HepG2 (cell line): ENCODE measurements at regions not wholly inside any gene's neighbourhood (a gene's known extent, or its start where the extent isn't known, plus 50 kb on each side); places are given as distances from the start of the nearest gene placed in this dataset.

Source experiments
- ATAC-seq: fragments of 200-7000 bp; cut with Tn5 transposase; 3 replicates; pipeline ENCODE4 v1.9.1; 2020; ENCODE audit warnings: mild to moderate bottlenecking, moderate library complexity
- BruUV-seq: library from RNA; stranded (reverse); fragments of 400-500 nt; replicated peaks from 2 replicates; lab custom pipeline; 2021; lab: Mats Ljungman, UMichigan
- CTCF ChIA-PET: fragments of 300-600 bp; formaldehyde crosslinking; extraction: SDS; loops from one replicate; lab custom pipeline; 2021; ENCODE audit warnings: low total read pairs, inconsistent platforms, low intra/inter-chr PET ratio; lab: Yijun Ruan, JAX
- POLR2A ChIA-PET: fragments of 350-600 bp; sonication (Branson Sonifier 250); formaldehyde crosslinking; loops from one replicate; lab custom pipeline; 2020; ENCODE audit warnings: antibody characterized with exemption, inconsistent platforms; lab: Yijun Ruan, JAX
- DNase-seq: peaks from one replicate; pipeline ENCODE4 v3.0.0-alpha.2; 2015; ENCODE audit warnings: low spot score
- FAIRE-seq: peaks from 3 replicates; lab custom pipeline; 2011; peaks lifted over from hg19 to GRCh38; lab: Jason Lieb, UNC
- H2AFZ ChIP-seq: one replicate; pipeline ENCODE4 v1.6.1; 2011; ENCODE audit warnings: low read length, inconsistent platforms
- H3K27ac ChIP-seq: fragments of 300-600 bp; 3 replicates; pipeline ENCODE4 v1.8.0; 2011; ENCODE audit warnings: mixed run types, mild to moderate bottlenecking, mixed read lengths, low read length, inconsistent platforms; ENCODE audit not compliant: insufficient read depth; ENCODE audit errors: extremely low read length
- H3K27me3 ChIP-seq, 2 experiments: fragments of 200-600 bp in 1 of 2; 2 replicates in 1 of 2; 3 replicates in 1 of 2; pipeline versions ENCODE4 v1.6.0 to v1.8.0; 2011; ENCODE audit warnings: low read length in 2 of 2, mild to moderate bottlenecking in 2 of 2, moderate library complexity in 2 of 2, inconsistent platforms in 1 of 2; ENCODE audit not compliant: insufficient read depth in 2 of 2, control insufficient read depth in 1 of 2
- H3K36me3 ChIP-seq, 2 experiments: fragments of 200-600 bp in 1 of 2; replicated peaks in 1 of 2; 2 replicates in 1 of 2; 3 replicates in 1 of 2; pipeline versions ENCODE4 v1.5.1 to v1.8.0; 2011; ENCODE audit warnings: low read length in 2 of 2, inconsistent platforms in 1 of 2; ENCODE audit not compliant: insufficient read depth in 2 of 2, control insufficient read depth in 1 of 2
- H3K4me1 ChIP-seq: 2 replicates; pipeline ENCODE4 v1.5.1; 2012; ENCODE audit warnings: low read length, inconsistent platforms; ENCODE audit not compliant: insufficient read depth
- H3K4me2 ChIP-seq: 2 replicates; pipeline ENCODE4 v1.6.0; 2011; ENCODE audit warnings: low read depth, low read length, inconsistent platforms
- H3K4me3 ChIP-seq, 3 experiments: fragments of 200-600 bp in 1 of 3; sonication (generic), shearing (Covaris generic) in 1 of 3; replicated peaks in 1 of 3; 2 replicates each; pipeline ENCODE4 v1.5.1; 2011 to 2016; ENCODE audit warnings: low read length in 3 of 3, inconsistent platforms in 2 of 3, low read depth in 2 of 3, mild to moderate bottlenecking in 2 of 3, control low read depth in 1 of 3, mixed read lengths in 1 of 3; ENCODE audit not compliant: insufficient read depth in 1 of 3
- H3K79me2 ChIP-seq: one replicate; pipeline ENCODE4 v1.6.1; 2011; ENCODE audit warnings: low read length, inconsistent platforms; ENCODE audit not compliant: insufficient read depth
- H3K9ac ChIP-seq: 2 replicates; pipeline ENCODE4 v1.6.0; 2011; ENCODE audit warnings: mild to moderate bottlenecking, low read depth, low read length, inconsistent platforms; ENCODE audit not compliant: insufficient read depth
- H3K9me3 ChIP-seq: 2 replicates; pipeline ENCODE4 v1.5.1; 2012; ENCODE audit warnings: mild to moderate bottlenecking, low read length
- H4K20me1 ChIP-seq: 2 replicates; pipeline ENCODE4 v1.6.0; 2011; ENCODE audit warnings: inconsistent platforms, mild to moderate bottlenecking, low read length, moderate library complexity; ENCODE audit not compliant: insufficient read depth
- SRSF1 ChIP-seq: fragments of 200-400 bp; formaldehyde crosslinking; optimal IDR thresholded peaks from 2 replicates; pipeline ENCODE3; 2017; ENCODE audit warnings: mild to moderate bottlenecking, low read depth, low read length, moderate library complexity
- TRIM24 ChIP-seq: sonication (generic); formaldehyde crosslinking; IDR thresholded peaks from 2 replicates; pipeline ENCODE4 v1.8.0; 2022; ENCODE audit warnings: mild to moderate bottlenecking, missing genetic modification reagents
- ZC3H4 ChIP-seq: sonication (generic); formaldehyde crosslinking; IDR thresholded peaks from 2 replicates; pipeline ENCODE4 v1.4.0; 2020; ENCODE audit warnings: missing genetic modification reagents, borderline replicate concordance
- ZNF136 ChIP-seq: sonication (generic); formaldehyde crosslinking; IDR thresholded peaks from 2 replicates; pipeline ENCODE4 v1.8.1; 2022; ENCODE audit warnings: low read depth, mild to moderate bottlenecking, moderate library complexity, missing genetic modification reagents
- ZNF205 ChIP-seq: IDR thresholded peaks from 2 replicates; pipeline ENCODE4 v1.6.1; 2018; ENCODE audit warnings: missing biosample characterization, missing genetic modification reagents
- ZNF296 ChIP-seq: sonication (generic); formaldehyde crosslinking; conservative IDR thresholded peaks from 2 replicates; pipeline ENCODE4 v1.5.0; 2020; ENCODE audit warnings: mild to moderate bottlenecking, missing genetic modification reagents
- ZNF710 ChIP-seq: sonication (generic); formaldehyde crosslinking; IDR thresholded peaks from 2 replicates; pipeline ENCODE4 v1.5.0; 2020; ENCODE audit warnings: mild to moderate bottlenecking, missing genetic modification reagents, borderline replicate concordance
- WGBS: methylation state at CpG from one replicate; pipeline ENCODE4 v1.1.6; 2017; ENCODE audit warnings: low lambda C conversion rate; 5-methylcytosine and 5-hydroxymethylcytosine counted together
- in situ Hi-C: cut with HindIII; loops from 2 replicates; pipeline ENCODE4 v1.10.0; 2017; ENCODE audit warnings: low pct_unique_long_range_greater_than_20kb; ENCODE audit not compliant: extremely low pct_ligation_motif_present
- intact Hi-C: fragments of 100-400 bp; cut with micrococcal nuclease; formaldehyde crosslinking; loops from one replicate; pipeline ENCODE4 v1.10.0; 2022; ENCODE audit not compliant: unreplicated experiment
- TF ChIP-seq, protein P1 (sequence below): sonication (generic); formaldehyde crosslinking; IDR thresholded peaks from 2 replicates; pipeline ENCODE4 v1.8.0; 2023; ENCODE audit warnings: mild to moderate bottlenecking, missing genetic modification reagents

DNA sequence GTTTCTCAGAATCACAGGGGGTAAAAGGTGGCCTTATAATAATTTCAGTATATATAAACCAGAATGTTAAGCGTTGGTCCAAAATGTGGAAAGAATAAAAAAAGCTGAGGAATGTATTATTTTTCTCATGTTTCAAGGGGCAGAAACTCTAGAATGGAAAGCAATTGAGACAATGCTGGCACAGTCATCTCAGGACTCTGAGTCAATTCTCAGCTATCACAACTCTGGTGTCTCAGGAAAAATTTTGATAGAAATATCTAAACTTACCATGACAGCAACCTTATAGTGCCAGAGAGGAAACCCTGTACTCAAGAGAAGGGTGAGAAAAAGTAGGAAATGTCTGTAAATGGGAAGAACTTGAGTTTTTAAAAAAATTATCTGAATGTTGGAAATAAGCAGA, 1189.4 kb upstream of the NUDT12 start:
- Histone ChIP-seq H3K4me2 (no peak overlapping the region), H3K27ac (no peak overlapping the region), H3K27me3 (no peaks in the 10 kb centered on the region; a peak in 1 of 5 replicates), H3K4me3 (no peak overlapping the region), H2AFZ (no peak overlapping the region), H3K9ac (no peak overlapping the region), H3K9me3 (peaks cover 16% of the 10 kb centered on the region), H4K20me1 (no peaks in the 10 kb centered on the region), H3K4me1 (no peaks in the 10 kb centered on the region), H3K36me3 (no peaks in the 10 kb centered on the region), H3K79me2 (no peaks in the 10 kb centered on the region)
- ATAC-seq = no peak
- in situ Hi-C loops = no loop called here
- POLR2A ChIA-PET = no interaction called here
- CTCF ChIA-PET = no interaction called here
- FAIRE-seq = no peak
- 3% methylated on average over 1 of the region's 1 CpG for WGBS
- no peak for DNase-seq
- intact Hi-C loops = no loop called here
- BruUV-seq = no TSS peak
- TF ChIP-seq ZC3H4 (CRISPR knock-in tag) (no peak), TRIM24 (CRISPR knock-in tag) (no peak), ZNF205 (CRISPR knock-in tag) (no peak), ZNF710 (CRISPR knock-in tag) (no peak), SRSF1 (no peak), ZNF136 (CRISPR knock-in tag) (no peak), ZNF296 (CRISPR knock-in tag) (no peak)
- TF ChIP-seq, protein P1, sequence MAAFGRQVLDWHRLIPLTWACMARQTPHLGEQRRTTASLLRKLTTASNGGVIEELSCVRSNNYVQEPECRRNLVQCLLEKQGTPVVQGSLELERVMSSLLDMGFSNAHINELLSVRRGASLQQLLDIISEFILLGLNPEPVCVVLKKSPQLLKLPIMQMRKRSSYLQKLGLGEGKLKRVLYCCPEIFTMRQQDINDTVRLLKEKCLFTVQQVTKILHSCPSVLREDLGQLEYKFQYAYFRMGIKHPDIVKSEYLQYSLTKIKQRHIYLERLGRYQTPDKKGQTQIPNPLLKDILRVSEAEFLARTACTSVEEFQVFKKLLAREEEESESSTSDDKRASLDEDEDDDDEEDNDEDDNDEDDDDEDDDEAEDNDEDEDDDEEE (CRISPR knock-in tag) = no peak
